ENCODE measurements at regions not wholly inside any gene's neighbourhood (a gene's known extent, or its start where the extent isn't known, plus 50 kb on each side); places are given as distances from the start of the nearest gene placed in this dataset.

DNA sequence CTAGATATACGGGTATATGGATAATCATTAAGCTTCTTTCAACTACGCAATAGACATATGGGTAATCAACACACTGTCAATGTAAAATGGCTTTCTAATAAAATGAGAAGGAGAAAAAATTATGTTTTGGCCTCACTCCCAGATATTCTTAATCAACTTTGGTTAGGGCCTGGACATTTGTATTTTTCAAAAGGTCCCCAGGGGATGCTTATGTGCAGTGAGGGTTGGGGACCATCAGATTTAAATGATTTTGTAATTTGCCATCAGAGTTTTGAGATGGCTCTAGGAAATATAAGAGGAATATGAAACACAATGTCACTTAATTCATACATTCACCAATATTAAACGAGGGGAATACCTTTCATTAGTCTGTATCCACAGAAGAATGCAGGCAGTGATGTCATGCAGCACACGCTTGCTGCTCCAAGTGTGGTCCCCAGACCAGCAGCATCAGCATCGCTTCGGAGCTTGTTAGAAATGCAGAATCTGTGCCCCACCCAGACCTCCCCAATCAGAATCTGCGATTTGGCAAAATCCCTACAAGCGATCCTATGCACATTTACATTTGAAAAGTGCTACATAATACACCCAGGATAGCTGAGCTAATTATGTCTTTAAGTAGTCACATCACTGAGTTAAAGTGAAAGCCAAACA, 75.1 kb downstream of the INHBA start:
- Histone ChIP-seq H3K4me3 (no peak overlapping the region), H3K4me2 (no peak overlapping the region), H3K27ac (no peak overlapping the region), H3K27me3 (no peaks in the 10 kb centered on the region), H2AFZ (no peak overlapping the region), H3K9me3 (ENCODE audit: low read depth) (no peaks in the 10 kb centered on the region), H3K79me2 (no peaks in the 10 kb centered on the region), H3K36me3 (replicated peaks; ENCODE audit: insufficient read depth, low read depth) (no peaks in the 10 kb centered on the region), H3K4me1 (ENCODE audit: insufficient read depth) (no peaks in the 10 kb centered on the region), H4K20me1 (ENCODE audit: insufficient read depth, poor library complexity, severe bottlenecking) (no peaks in the 10 kb centered on the region), H3K9me2 (replicated peaks; ENCODE audit: insufficient read depth) (no peaks in the 10 kb centered on the region)
- no peak for DNase-seq (ENCODE audit: low spot score)
- WGBS (ENCODE audit: low lambda C conversion rate, missing lambda C conversion rate), result 58% methylated on average over 8 of the region's 8 CpGs
- TF ChIP-seq EZH2phosphoT487 (IDR thresholded peaks at IDR 0.05; ENCODE audit: low read depth, severe bottlenecking, unreplicated experiment), result no peak

GRCh38 chr7:41624818-41625217, 78.1 kb downstream of the INHBA start:
- H3K4me3 ChIP-seq, result no peak overlapping the region
- peak; percentile 10 for DNase-seq (ENCODE audit: low spot score)
- no peaks in the 10 kb centered on the region for H3K9me2 ChIP-seq (replicated peaks; ENCODE audit: insufficient read depth)
- no peaks in the 10 kb centered on the region for H4K20me1 ChIP-seq (ENCODE audit: insufficient read depth, poor library complexity, severe bottlenecking)
- TF ChIP-seq EZH2 (IDR thresholded peaks at IDR 0.05; ENCODE audit: borderline replicate concordance) (no peak), EZH2phosphoT487 (IDR thresholded peaks at IDR 0.05; ENCODE audit: low read depth, severe bottlenecking, unreplicated experiment) (no peak)
- TF ChIP-seq, protein P1, sequence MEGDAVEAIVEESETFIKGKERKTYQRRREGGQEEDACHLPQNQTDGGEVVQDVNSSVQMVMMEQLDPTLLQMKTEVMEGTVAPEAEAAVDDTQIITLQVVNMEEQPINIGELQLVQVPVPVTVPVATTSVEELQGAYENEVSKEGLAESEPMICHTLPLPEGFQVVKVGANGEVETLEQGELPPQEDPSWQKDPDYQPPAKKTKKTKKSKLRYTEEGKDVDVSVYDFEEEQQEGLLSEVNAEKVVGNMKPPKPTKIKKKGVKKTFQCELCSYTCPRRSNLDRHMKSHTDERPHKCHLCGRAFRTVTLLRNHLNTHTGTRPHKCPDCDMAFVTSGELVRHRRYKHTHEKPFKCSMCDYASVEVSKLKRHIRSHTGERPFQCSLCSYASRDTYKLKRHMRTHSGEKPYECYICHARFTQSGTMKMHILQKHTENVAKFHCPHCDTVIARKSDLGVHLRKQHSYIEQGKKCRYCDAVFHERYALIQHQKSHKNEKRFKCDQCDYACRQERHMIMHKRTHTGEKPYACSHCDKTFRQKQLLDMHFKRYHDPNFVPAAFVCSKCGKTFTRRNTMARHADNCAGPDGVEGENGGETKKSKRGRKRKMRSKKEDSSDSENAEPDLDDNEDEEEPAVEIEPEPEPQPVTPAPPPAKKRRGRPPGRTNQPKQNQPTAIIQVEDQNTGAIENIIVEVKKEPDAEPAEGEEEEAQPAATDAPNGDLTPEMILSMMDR (IDR thresholded peaks at IDR 0.05; ENCODE audit: poor library complexity), result no peak
- no peak overlapping the region for H2AFZ ChIP-seq
- H3K36me3 ChIP-seq (replicated peaks; ENCODE audit: insufficient read depth, low read depth), result no peaks in the 10 kb centered on the region
- no peak overlapping the region for H3K27ac ChIP-seq
- H3K9me3 ChIP-seq (ENCODE audit: low read depth), result no peaks in the 10 kb centered on the region
- no peak overlapping the region for H3K4me2 ChIP-seq
- H3K27me3 ChIP-seq, result no peaks in the 10 kb centered on the region
- no peaks in the 10 kb centered on the region for H3K4me1 ChIP-seq (ENCODE audit: insufficient read depth)
- H3K79me2 ChIP-seq, result no peaks in the 10 kb centered on the region

DNA sequence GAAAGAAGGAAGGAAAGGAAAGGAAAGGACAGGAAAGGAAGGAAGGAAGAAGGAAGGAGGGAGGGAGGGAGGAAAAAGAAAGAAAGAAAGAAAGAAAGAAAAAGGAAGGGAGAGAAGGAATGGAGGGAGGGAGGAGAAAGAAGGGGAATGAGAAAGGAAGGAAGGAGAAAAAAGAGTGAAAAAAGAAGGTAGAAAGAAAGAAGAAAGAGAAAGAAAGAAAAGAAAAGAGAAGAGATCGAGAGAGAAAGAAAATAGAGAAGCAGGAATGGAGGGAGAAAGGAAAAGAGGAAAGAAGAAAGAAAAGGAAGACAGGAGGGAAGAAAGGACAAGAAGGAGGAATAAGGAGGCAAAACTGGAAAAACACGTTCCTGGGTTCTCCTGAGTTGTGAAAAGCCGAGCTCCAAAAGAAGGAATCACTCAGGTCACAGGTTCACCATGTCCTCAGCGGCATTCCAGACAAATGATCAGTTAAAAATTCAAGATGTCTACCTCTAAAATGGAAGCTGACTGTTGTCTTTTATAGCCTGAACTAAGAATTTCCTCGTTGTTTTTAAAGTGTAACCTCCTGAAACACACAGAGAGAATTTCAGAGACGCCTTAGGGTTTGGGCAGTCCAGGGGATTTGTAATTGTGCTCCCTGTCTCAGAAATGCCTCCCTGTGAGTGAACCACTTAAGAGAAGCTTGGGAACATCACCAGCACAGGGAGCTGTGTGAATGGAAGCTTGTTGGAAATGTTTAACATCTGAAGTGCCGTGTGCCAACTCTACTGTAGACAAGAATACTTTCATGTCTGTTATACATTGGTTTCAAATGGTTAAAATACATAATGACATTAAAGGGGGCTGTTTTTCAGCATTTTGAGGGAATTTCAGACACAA, 80.7 kb downstream of the INHBA start:
- H3K79me2 ChIP-seq, result no peaks in the 10 kb centered on the region
- no peaks in the 10 kb centered on the region for H3K9me2 ChIP-seq (replicated peaks; ENCODE audit: insufficient read depth)
- H3K27ac ChIP-seq, result no peak overlapping the region
- no peak overlapping the region for H2AFZ ChIP-seq
- H3K36me3 ChIP-seq (replicated peaks; ENCODE audit: insufficient read depth, low read depth), result no peaks in the 10 kb centered on the region
- H3K27me3 ChIP-seq, result no peaks in the 10 kb centered on the region
- no peak overlapping the region for H3K4me2 ChIP-seq
- no peaks in the 10 kb centered on the region for H3K9me3 ChIP-seq (ENCODE audit: low read depth)
- H3K4me3 ChIP-seq, result no peak overlapping the region
- no peak for DNase-seq (ENCODE audit: low spot score)
- TF ChIP-seq EZH2phosphoT487 (IDR thresholded peaks at IDR 0.05; ENCODE audit: low read depth, severe bottlenecking, unreplicated experiment) (no peak), EZH2 (IDR thresholded peaks at IDR 0.05; ENCODE audit: borderline replicate concordance) (no peak)
- TF ChIP-seq, protein P1 (IDR thresholded peaks at IDR 0.05; ENCODE audit: poor library complexity), result no peak
- H3K4me1 ChIP-seq (ENCODE audit: insufficient read depth), result no peaks in the 10 kb centered on the region
- no peaks in the 10 kb centered on the region for H4K20me1 ChIP-seq (ENCODE audit: insufficient read depth, poor library complexity, severe bottlenecking)
- WGBS (ENCODE audit: low lambda C conversion rate, missing lambda C conversion rate), result 82% methylated on average over 7 of the region's 7 CpGs

- no peak overlapping the region for H3K27ac ChIP-seq
- H3K36me3 ChIP-seq (replicated peaks; ENCODE audit: insufficient read depth, low read depth), result no peaks in the 10 kb centered on the region
- H3K27me3 ChIP-seq, result no peaks in the 10 kb centered on the region
- H3K9me3 ChIP-seq (ENCODE audit: low read depth), result no peaks in the 10 kb centered on the region
- 96% methylated on average over 1 of the region's 1 CpG for WGBS (ENCODE audit: low lambda C conversion rate, missing lambda C conversion rate)
- H3K79me2 ChIP-seq, result no peaks in the 10 kb centered on the region
- H3K4me3 ChIP-seq, result no peak overlapping the region
- no peaks in the 10 kb centered on the region for H3K9me2 ChIP-seq (replicated peaks; ENCODE audit: insufficient read depth)
- H3K4me2 ChIP-seq, result no peak overlapping the region
- H3K4me1 ChIP-seq (ENCODE audit: insufficient read depth), result no peaks in the 10 kb centered on the region
- no peak for DNase-seq (ENCODE audit: low spot score)
- TF ChIP-seq EZH2phosphoT487 (IDR thresholded peaks at IDR 0.05; ENCODE audit: low read depth, severe bottlenecking, unreplicated experiment), result no peak
- TF ChIP-seq, protein P1 (IDR thresholded peaks at IDR 0.05; ENCODE audit: poor library complexity), result no peak
- no peak for TF ChIP-seq EZH2 (IDR thresholded peaks at IDR 0.05; ENCODE audit: borderline replicate concordance)
- no peak overlapping the region for H2AFZ ChIP-seq
- H4K20me1 ChIP-seq (ENCODE audit: insufficient read depth, poor library complexity, severe bottlenecking), result no peaks in the 10 kb centered on the region
Observed at GRCh38 chr7:41617987-41618386, 84.9 kb downstream of the INHBA start.
